ENCODE measurements at regions not wholly inside any gene's neighbourhood (a gene's known extent, or its start where the extent isn't known, plus 50 kb on each side); places are given as distances from the start of the nearest gene placed in this dataset.

GRCh38 chr13:24629320-24629719 is 50.9 kb upstream of the ATP12A start:
- no peak for TF ChIP-seq CTCF (IDR thresholded peaks at IDR 0.05; ENCODE audit: low read depth, low read length)

GRCh38 chr13:24630121-24630520 is 50.1 kb upstream of the ATP12A start:
- TF ChIP-seq CTCF (IDR thresholded peaks at IDR 0.05; ENCODE audit: low read depth, low read length): no peak
- no peak for DNase-seq (ENCODE audit: extremely low read depth, low read depth)

More at GRCh38 chr13:24629320-24629719, 50.9 kb upstream of the ATP12A start:
- no peak for DNase-seq (ENCODE audit: extremely low read depth, low read depth)
